GM12878 (cell line): ENCODE measurements at regions not wholly inside any gene's neighbourhood (a gene's known extent, or its start where the extent isn't known, plus 50 kb on each side); places are given as distances from the start of the nearest gene placed in this dataset.

Experiments
- ATAC-seq: fragments of 200-7000 bp; cut with Tn5 transposase; 3 replicates; pipeline ENCODE4 v1.9.1; 2020; ENCODE audit warnings: mild to moderate bottlenecking, moderate library complexity
- BruUV-seq: library from RNA; stranded (reverse); fragments of 400-500 nt; replicated peaks from 2 replicates; lab custom pipeline; 2021; lab: Mats Ljungman, UMichigan
- CTCF ChIA-PET: fragments of 300-600 bp; sonication (Branson Sonifier 250); formaldehyde crosslinking; extraction: SDS; loops from one replicate; lab custom pipeline; 2021; ENCODE audit warnings: inconsistent platforms; lab: Yijun Ruan, JAX
- POLR2A ChIA-PET: fragments of 350-600 bp; formaldehyde crosslinking; extraction: SDS; loops from one replicate; lab custom pipeline; 2021; ENCODE audit warnings: inconsistent platforms; lab: Charles Lee
- RAD21 ChIA-PET: fragments of 300-600 bp; sonication (Branson Sonifier 250); formaldehyde crosslinking; loops from one replicate; lab custom pipeline; 2023; ENCODE audit warnings: antibody characterized with exemption; ENCODE audit not compliant: unreplicated experiment; lab: Charles Lee
- SMC1A ChIA-PET: fragments of 300-600 bp; sonication (Branson Sonifier 250); formaldehyde crosslinking; loops from one replicate; lab custom pipeline; 2023; ENCODE audit not compliant: unreplicated experiment, uncharacterized antibody; lab: Charles Lee
- DNase-seq: peaks from one replicate; pipeline ENCODE4 v3.0.0-alpha.2; 2011; ENCODE audit warnings: low read depth, low spot score
- FAIRE-seq: peaks from 3 replicates; lab custom pipeline; 2011; peaks lifted over from hg19 to GRCh38; lab: Jason Lieb, UNC
- H2AFZ ChIP-seq: 2 replicates; pipeline ENCODE4 v1.6.0; 2011; ENCODE audit warnings: low read depth, low read length, control low read depth; ENCODE audit not compliant: control insufficient read depth
- H3K27ac ChIP-seq: 2 replicates; pipeline ENCODE4 v1.5.1; 2011; ENCODE audit warnings: control low read depth; ENCODE audit not compliant: control insufficient read depth, insufficient read depth
- H3K27me3 ChIP-seq, 2 experiments: replicated peaks in 1 of 2; 2 replicates each; pipeline versions ENCODE4 v1.6.0 to v1.6.1; 2011; ENCODE audit warnings: low read length in 1 of 2; ENCODE audit not compliant: control insufficient read depth in 2 of 2, insufficient read depth in 2 of 2
- H3K36me3 ChIP-seq, 2 experiments: 2 replicates each; pipeline ENCODE4 v1.5.1; 2011; ENCODE audit warnings: low read length in 1 of 2; ENCODE audit not compliant: control insufficient read depth in 2 of 2, insufficient read depth in 2 of 2
- H3K4me1 ChIP-seq: 2 replicates; pipeline ENCODE4 v1.6.1; 2011; ENCODE audit warnings: mild to moderate bottlenecking, low read length, moderate library complexity, mixed read lengths; ENCODE audit not compliant: control insufficient read depth, insufficient read depth
- H3K4me2 ChIP-seq: 2 replicates; pipeline ENCODE4 v1.6.0; 2011; ENCODE audit warnings: control low read depth; ENCODE audit not compliant: control insufficient read depth, insufficient read depth
- H3K4me3 ChIP-seq: fragments of 200-600 bp; sonication (generic); 2 replicates; pipeline ENCODE4 v1.5.1; 2016
- H3K79me2 ChIP-seq: 2 replicates; pipeline ENCODE4 v1.6.0; 2011; ENCODE audit warnings: low read length; ENCODE audit not compliant: control insufficient read depth, insufficient read depth
- H3K9ac ChIP-seq: 2 replicates; pipeline ENCODE4 v1.8.0; 2011; ENCODE audit warnings: low read length, control low read depth, mixed read lengths; ENCODE audit not compliant: control insufficient read depth, insufficient read depth
- H3K9me3 ChIP-seq: replicated peaks from 3 replicates; pipeline ENCODE4 v1.5.1; 2011; ENCODE audit warnings: mild to moderate bottlenecking, low read length; ENCODE audit not compliant: control insufficient read depth, insufficient read depth
- H4K20me1 ChIP-seq: 2 replicates; pipeline ENCODE4 v1.6.0; 2011; ENCODE audit not compliant: control insufficient read depth, insufficient read depth
- BCL11A ChIP-seq: IDR thresholded peaks from 2 replicates; pipeline ENCODE4 v1.6.1; 2011; ENCODE audit warnings: low read depth, low read length
- DPF2 ChIP-seq: fragments of 450-650 bp; IDR thresholded peaks from 2 replicates; pipeline ENCODE4 v1.6.1; 2017; ENCODE audit warnings: mild to moderate bottlenecking
- EP300 ChIP-seq, 2 experiments: fragments of 150-350 bp in 1 of 2; IDR thresholded peaks; 2 replicates each; pipeline ENCODE4 v1.6.1; 2011 to 2012; ENCODE audit warnings: low read depth in 2 of 2, low read length in 2 of 2, borderline replicate concordance in 1 of 2, improper control_type of control experiment in 1 of 2, inconsistent platforms in 1 of 2; ENCODE audit not compliant: control insufficient read depth in 1 of 2
- MEF2B ChIP-seq: fragments of 450-650 bp; IDR thresholded peaks from 2 replicates; pipeline ENCODE4 v1.6.1; 2018; ENCODE audit warnings: mild to moderate bottlenecking, moderate library complexity; ENCODE audit not compliant: partially characterized antibody, poor library complexity, severe bottlenecking
- MTA3 ChIP-seq: IDR thresholded peaks from 2 replicates; pipeline ENCODE4 v1.6.1; 2012; ENCODE audit warnings: low read length, inconsistent platforms, borderline replicate concordance
- RELA ChIP-seq: fragments of 450-650 bp; IDR thresholded peaks from 2 replicates; pipeline ENCODE4 v1.8.0; 2014; ENCODE audit warnings: borderline replicate concordance; ENCODE audit not compliant: partially characterized antibody
- SIN3A ChIP-seq: IDR thresholded peaks from 2 replicates; pipeline ENCODE4 v1.6.1; 2012; ENCODE audit warnings: low read depth, low read length, improper control_type of control experiment
- SIX5 ChIP-seq: IDR thresholded peaks from 2 replicates; pipeline ENCODE4 v1.6.1; 2011; ENCODE audit warnings: mild to moderate bottlenecking, low read depth, low read length, moderate library complexity; ENCODE audit not compliant: severe bottlenecking
- SMAD5 ChIP-seq: IDR thresholded peaks from 2 replicates; pipeline ENCODE4 v1.6.1; 2016; ENCODE audit warnings: antibody characterized with exemption, low read depth
- SREBF2 ChIP-seq: IDR thresholded peaks from 2 replicates; pipeline ENCODE4 v1.6.1; 2012; ENCODE audit warnings: mild to moderate bottlenecking, low read length
- WRNIP1 ChIP-seq: IDR thresholded peaks from 2 replicates; pipeline ENCODE4 v1.6.1; 2011; ENCODE audit warnings: low read depth, low read length, improper control_type of control experiment, borderline replicate concordance
- ZBED1 ChIP-seq: IDR thresholded peaks from 2 replicates; pipeline ENCODE4 v1.6.1; 2016; ENCODE audit warnings: borderline replicate concordance
- ZBTB40 ChIP-seq: fragments of 450-650 bp; IDR thresholded peaks from 2 replicates; pipeline ENCODE4 v1.6.1; 2016; ENCODE audit warnings: mild to moderate bottlenecking, moderate library complexity, borderline replicate concordance
- ZNF207 ChIP-seq: fragments of 450-650 bp; IDR thresholded peaks from 2 replicates; pipeline ENCODE4 v1.6.1; 2014; ENCODE audit warnings: antibody characterized with exemption, mild to moderate bottlenecking, borderline replicate concordance
- ZSCAN29 ChIP-seq: fragments of 450-650 bp; IDR thresholded peaks from 2 replicates; pipeline ENCODE4 v1.6.1; 2017; ENCODE audit warnings: mild to moderate bottlenecking, moderate library complexity
- WGBS: methylation state at CpG from one replicate; pipeline ENCODE4 v1.1.6; 2016; ENCODE audit warnings: low lambda C conversion rate; ENCODE audit not compliant: insufficient replicate concordance, insufficient coverage; ENCODE audit errors: missing lambda C conversion rate; 5-methylcytosine and 5-hydroxymethylcytosine counted together
- in situ Hi-C: fragments of 300-500 bp; cut with MboI; formaldehyde crosslinking; loops from 9 replicates; pipeline ENCODE4 v1.14.3; 2018; ENCODE audit warnings: mixed read lengths
- intact Hi-C: fragments of 100-400 bp; cut with micrococcal nuclease; formaldehyde crosslinking; loops from one replicate; pipeline ENCODE4 v1.14.2; 2022; ENCODE audit not compliant: unreplicated experiment

- RAD21 ChIA-PET, result no interaction called here
- no peaks in the 10 kb centered on the region for H3K36me3 ChIP-seq
- intact Hi-C loops (loop anchor here (5.0 to 10.0 kb wide), 3 partner anchors 188 to 712 kb away; partner anchors contain the start of gene DPY19L1), in situ Hi-C loops (no loop called here)
- H3K27me3 ChIP-seq, result 0 out of 4 replicates have a peak, but pooled peaks cover 0 to 1% of the 10 kb centered on the region in 2 experiments
- POLR2A ChIA-PET, result no interaction called here
- FAIRE-seq, result no peak
- no peak overlapping the region for H3K4me3 ChIP-seq
- no peak for TF ChIP-seq SMAD5
- TF ChIP-seq EP300 (IDR thresholded peaks at IDR 0.05; ENCODE audit: borderline replicate concordance in 1 of 2, control insufficient read depth in 1 of 2, low read depth in 2 of 2, low read length in 2 of 2), result 0 out of 4 replicates have a peak, but pooled peaks of 1 of the 2 experiments have one; percentile 12
- DNase-seq, result no peak
- H4K20me1 ChIP-seq, result no peaks in the 10 kb centered on the region
- H3K9ac ChIP-seq, result no peak overlapping the region
- no peaks in the 10 kb centered on the region for H3K9me3 ChIP-seq
- no TSS peak for BruUV-seq
- CTCF ChIA-PET, result interaction anchor here (0.9 kb wide), 1 partner anchor 274 kb away, joined by 3 read pairs; no protein-coding TSS in a partner anchor
- H3K27ac ChIP-seq, result no peak overlapping the region
- H3K4me1 ChIP-seq, result no peaks in the 10 kb centered on the region
- no peak overlapping the region for H2AFZ ChIP-seq
- no peaks in the 10 kb centered on the region for H3K79me2 ChIP-seq
- ATAC-seq, result peak; percentile 87
- no peak overlapping the region for H3K4me2 ChIP-seq
- 0% methylated on average over 2 of the region's 2 CpGs for WGBS
- SMC1A ChIA-PET, result interaction anchor here (1.0 kb wide), 1 partner anchor 274 kb away, joined by 4 read pairs; no protein-coding TSS in a partner anchor
Measured at GRCh38 chr7:34322841-34323240, 335.2 kb upstream of the NPSR1 start.

GRCh38 chr7:34327681-34328080 is 330.3 kb upstream of the NPSR1 start:
- WGBS, result 8% methylated on average over 1 of the region's 1 CpG

More at GRCh38 chr7:34327681-34328080, 330.3 kb upstream of the NPSR1 start:
- DNase-seq (no peak), FAIRE-seq (no peak), ATAC-seq (no peak)
- no peaks in the 10 kb centered on the region for H3K9me3 ChIP-seq
- no peak overlapping the region for H2AFZ ChIP-seq
- no peak overlapping the region for H3K9ac ChIP-seq
- RAD21 ChIA-PET, result no interaction called here
- no peaks in the 10 kb centered on the region for H3K36me3 ChIP-seq
- H3K4me1 ChIP-seq, result no peaks in the 10 kb centered on the region
- no peak overlapping the region for H3K4me2 ChIP-seq
- H4K20me1 ChIP-seq, result no peaks in the 10 kb centered on the region
- no peak overlapping the region for H3K4me3 ChIP-seq
- CTCF ChIA-PET, result no interaction called here
- intact Hi-C loops, result loop anchor here (10.0 kb wide), 2 partner anchors 193 to 707 kb away; partner anchors contain the start of gene DPY19L1
- no peaks in the 10 kb centered on the region for H3K27me3 ChIP-seq
- no TSS peak for BruUV-seq
- TF ChIP-seq DPF2 (no peak), SIN3A (no peak), MEF2B (no peak), ZSCAN29 (no peak), ZBTB40 (no peak), BCL11A (no peak), MTA3 (no peak), ZBED1 (no peak), RELA (no peak), WRNIP1 (no peak), SIX5 (no peak), ZNF207 (no peak), SREBF2 (no peak)
- no peaks in the 10 kb centered on the region for H3K79me2 ChIP-seq
- SMC1A ChIA-PET, result no interaction called here
- no peak overlapping the region for H3K27ac ChIP-seq
- in situ Hi-C loops, result no loop called here
- POLR2A ChIA-PET, result no interaction called here
